Mononuclear cell (primary cell): ENCODE measurements at regions not wholly inside any gene's neighbourhood (a gene's known extent, or its start where the extent isn't known, plus 50 kb on each side); places are given as distances from the start of the nearest gene placed in this dataset.

ENCODE experiments used
- H3K27me3 ChIP-seq: 2 replicates; pipeline ENCODE4 v1.6.0; 2011; ENCODE audit warnings: low read length, control low read depth; ENCODE audit not compliant: insufficient read depth
- H3K4me1 ChIP-seq: 2 replicates; pipeline ENCODE4 v1.5.1; 2011; ENCODE audit warnings: mild to moderate bottlenecking, low read length, control low read depth; ENCODE audit not compliant: insufficient read depth
- H3K4me3 ChIP-seq: 2 replicates; pipeline ENCODE4 v1.5.1; 2011; ENCODE audit warnings: mild to moderate bottlenecking, low read length, moderate library complexity
- H3K9me3 ChIP-seq: 2 replicates; pipeline ENCODE4 v1.5.1; 2011; ENCODE audit warnings: low read depth, mild to moderate bottlenecking, control low read depth, low read length

DNA sequence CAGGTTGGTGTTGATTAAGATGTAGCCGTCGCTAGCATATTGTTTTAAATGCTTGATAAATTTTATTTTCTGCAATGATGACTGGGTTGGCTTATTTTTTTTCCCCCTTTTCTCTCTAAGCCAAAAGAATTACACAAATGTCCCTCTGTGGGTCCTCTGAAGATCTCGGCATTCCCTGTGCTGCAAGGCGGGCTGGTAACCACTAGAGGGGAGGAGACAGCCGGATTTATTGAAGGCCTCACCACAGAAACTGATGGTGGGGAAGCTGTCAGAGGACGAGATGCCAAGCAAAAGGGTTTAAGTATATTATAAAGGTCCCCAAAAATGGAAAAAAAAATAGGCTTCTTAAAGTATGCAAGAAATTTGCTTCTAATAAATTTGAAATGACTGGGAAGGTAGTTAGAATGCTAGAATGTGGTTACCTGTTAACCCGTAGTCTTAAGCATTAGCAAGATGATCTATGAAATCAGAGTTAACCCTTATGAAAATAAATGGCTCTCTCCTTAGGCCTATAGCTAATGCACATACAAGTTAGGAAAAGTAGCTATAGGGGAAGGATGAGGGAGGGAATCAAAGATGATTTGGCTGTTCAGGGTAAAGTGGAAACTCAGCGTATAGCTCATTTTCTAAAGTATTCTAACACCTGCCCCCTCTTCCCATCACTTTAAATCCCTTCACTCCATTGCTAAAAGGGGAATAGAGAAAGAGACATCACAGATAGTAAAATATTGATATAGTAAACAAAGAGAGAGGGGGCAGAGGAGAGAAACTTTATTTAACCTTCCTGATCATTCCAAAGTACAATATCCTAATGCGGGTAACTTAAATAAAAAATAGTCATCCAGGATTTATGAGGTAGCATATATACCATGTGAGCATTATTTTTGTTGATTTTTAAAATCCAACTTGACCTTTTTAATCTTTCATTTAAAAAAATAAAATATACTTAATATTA is 894.5 kb upstream of the POU3F3 start:
- Histone ChIP-seq H3K27me3 (no peaks in the 10 kb centered on the region), H3K9me3 (no peaks in the 10 kb centered on the region), H3K4me3 (no peak overlapping the region), H3K4me1 (no peaks in the 10 kb centered on the region)

DNA sequence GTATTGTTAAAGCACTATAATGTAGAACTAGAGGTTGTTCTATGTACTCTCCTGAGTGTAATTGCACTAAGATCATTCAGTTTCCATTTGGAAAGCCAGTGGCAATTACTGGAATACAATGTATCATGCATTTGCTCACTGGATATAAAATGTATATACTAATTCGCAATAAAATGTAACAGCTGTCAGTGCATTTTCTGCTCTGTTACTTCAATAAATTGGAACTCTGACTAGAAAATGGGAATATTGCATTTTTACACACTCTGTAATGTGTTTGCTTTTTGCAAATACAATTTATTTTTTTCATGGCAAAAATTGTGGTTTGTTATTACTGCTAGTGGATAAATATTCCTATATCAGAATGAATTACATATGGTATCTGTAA is 893.8 kb upstream of the POU3F3 start:
- H3K9me3 ChIP-seq = no peaks in the 10 kb centered on the region
- H3K4me1 ChIP-seq = no peaks in the 10 kb centered on the region
- H3K4me3 ChIP-seq = no peak overlapping the region
- H3K27me3 ChIP-seq = no peaks in the 10 kb centered on the region

DNA sequence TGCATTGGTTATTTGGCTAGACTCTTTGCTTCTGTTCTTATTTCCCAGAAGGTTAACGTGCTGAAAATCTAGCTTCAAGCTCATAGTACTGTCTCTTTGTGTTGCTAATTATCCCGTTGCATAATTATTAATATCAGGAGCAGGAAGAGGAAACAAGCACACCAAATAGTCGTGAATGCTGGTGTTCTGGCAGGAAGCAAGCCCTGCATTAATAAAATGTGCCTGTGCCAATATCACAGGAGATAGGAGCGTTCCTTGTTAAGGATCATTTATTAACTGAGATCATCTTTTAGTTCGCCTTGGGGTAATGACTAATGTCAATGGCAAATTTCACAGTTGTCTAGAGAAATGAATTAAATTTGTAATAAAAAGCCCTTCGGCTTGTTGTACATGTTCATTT is 893.0 kb upstream of the POU3F3 start:
- Histone ChIP-seq H3K4me1 (no peaks in the 10 kb centered on the region), H3K9me3 (no peaks in the 10 kb centered on the region), H3K4me3 (no peak overlapping the region), H3K27me3 (no peaks in the 10 kb centered on the region)

DNA sequence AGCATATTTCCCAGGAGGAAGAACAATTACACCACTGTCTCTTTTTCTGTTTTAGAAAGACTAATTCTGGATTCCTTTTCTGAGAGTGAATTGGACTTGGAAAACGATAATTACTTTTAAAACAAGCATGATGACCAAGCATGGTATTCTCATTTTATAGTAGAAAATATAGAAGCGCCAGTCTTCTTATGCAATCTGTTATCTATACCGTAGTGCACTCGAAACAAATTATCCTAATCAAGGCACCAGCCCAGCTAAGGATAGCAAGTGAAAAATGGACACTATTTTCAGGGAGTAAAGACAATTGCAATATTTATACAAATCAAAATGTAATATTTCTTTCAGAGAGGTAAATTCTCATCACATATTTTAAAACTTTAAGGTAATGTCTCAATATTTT is 892.1 kb upstream of the POU3F3 start:
- no peaks in the 10 kb centered on the region for H3K4me1 ChIP-seq
- H3K27me3 ChIP-seq = no peaks in the 10 kb centered on the region
- no peak overlapping the region for H3K4me3 ChIP-seq
- H3K9me3 ChIP-seq = no peaks in the 10 kb centered on the region

DNA sequence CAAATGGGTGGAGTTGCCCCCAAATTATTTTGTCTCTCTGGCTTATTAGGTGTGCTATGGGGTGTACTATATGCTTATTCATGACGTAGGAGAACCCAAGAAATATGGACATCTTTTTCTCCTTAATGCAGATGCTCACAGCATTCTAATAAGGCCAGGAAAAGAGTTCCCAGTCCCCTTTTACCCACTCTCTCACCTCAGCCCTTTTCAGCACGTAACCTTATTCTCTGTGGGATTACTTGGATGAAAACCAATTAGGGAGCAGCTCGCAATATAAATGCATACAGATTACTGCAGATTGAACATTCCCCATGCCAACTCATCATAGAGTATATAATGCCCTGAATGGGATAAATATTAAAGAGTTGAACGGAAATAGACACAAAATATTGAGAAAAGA is 891.2 kb upstream of the POU3F3 start:
- Histone ChIP-seq H3K4me1 (no peaks in the 10 kb centered on the region), H3K27me3 (no peaks in the 10 kb centered on the region), H3K9me3 (no peaks in the 10 kb centered on the region), H3K4me3 (no peak overlapping the region)

DNA sequence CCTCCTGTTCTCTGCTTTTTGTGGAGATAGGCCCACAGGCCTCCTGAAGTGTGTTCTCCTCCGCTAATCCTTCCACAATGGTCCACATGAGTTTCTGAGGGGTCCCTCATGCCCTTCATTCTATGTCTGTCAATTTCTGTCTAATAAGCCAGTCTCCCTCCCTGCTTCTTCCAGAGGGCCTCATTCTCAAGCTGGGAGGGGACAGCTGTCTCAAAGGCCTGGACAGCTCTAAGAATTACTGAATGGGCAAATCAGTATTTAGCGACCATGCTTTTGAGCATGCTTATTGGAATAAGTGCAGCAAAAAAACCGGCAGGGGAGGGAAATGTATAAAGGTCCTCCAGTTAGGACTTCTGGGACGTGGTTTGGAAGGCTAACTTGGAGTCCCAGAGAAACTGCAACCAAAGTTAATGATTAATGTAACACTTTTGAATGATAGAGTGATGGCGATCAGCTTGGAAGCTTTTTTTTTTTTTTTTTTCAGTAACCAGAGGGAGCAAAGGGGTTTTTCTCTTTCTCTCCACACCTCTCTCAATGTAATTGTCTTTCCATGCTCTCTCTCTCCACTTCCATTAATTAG is 890.7 kb upstream of the POU3F3 start:
- no peaks in the 10 kb centered on the region for H3K4me1 ChIP-seq
- no peaks in the 10 kb centered on the region for H3K9me3 ChIP-seq
- H3K4me3 ChIP-seq = no peak overlapping the region
- H3K27me3 ChIP-seq = no peaks in the 10 kb centered on the region

DNA sequence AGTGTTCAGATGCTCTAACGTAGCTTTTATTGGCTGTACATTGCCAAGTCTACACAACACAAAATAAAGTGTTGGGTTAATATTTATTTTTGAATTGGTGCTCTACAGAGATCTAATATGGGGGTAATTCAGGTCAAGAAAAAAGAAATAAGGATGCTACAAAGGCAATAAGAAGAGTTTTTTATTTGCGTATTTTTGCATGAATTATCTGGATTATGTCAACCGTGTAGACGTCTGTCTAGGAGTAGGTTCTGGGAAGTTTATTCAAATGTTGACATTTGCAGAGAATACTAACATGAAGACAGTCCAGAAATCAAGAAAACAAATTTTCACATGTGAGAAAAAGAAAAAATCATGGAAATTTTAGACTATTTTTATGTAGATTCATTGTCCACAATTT is 876.7 kb upstream of the POU3F3 start:
- Histone ChIP-seq H3K9me3 (no peaks in the 10 kb centered on the region), H3K4me3 (no peak overlapping the region), H3K4me1 (no peaks in the 10 kb centered on the region), H3K27me3 (no peaks in the 10 kb centered on the region)

DNA sequence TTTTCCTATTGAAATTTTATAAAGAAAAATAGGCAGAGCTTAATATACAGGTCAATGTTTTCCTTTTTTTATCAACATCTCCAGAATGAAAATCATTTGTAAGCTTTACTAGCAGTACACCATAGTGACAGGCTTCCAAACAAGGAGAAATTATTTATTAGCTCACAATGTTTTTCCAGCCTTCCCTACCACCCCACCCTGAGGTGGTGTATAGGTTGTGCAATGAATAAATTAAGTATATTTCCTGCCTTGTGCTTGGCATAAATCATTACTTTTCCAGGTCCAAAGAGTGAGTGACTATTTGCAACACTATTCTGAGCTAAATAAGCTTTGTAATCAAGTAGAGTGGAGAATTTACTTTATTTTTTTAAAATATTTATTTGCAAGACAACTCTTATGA is 876.2 kb upstream of the POU3F3 start:
- no peaks in the 10 kb centered on the region for H3K9me3 ChIP-seq
- no peak overlapping the region for H3K4me3 ChIP-seq
- H3K4me1 ChIP-seq = no peaks in the 10 kb centered on the region
- H3K27me3 ChIP-seq = no peaks in the 10 kb centered on the region

DNA sequence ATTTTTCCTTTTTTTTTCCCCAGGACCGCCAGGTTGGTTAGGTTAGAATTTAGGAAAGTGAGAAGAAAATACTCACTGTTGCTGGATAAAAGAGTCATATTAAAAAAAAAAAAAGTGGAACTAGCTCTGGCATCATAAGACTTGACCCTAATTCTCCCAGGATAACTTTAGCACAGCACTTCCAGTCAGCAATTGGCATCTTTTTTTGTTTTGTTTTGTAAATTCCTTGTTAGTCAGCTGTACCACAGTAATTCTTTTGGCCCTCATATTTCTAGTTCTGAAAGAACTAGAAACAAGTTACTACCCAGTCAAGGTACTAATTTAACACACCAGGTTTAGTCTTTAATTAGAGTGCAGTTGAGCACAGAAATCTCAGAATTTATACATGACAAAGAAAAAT is 873.5 kb upstream of the POU3F3 start:
- no peaks in the 10 kb centered on the region for H3K27me3 ChIP-seq
- no peak overlapping the region for H3K4me3 ChIP-seq
- no peaks in the 10 kb centered on the region for H3K4me1 ChIP-seq
- no peaks in the 10 kb centered on the region for H3K9me3 ChIP-seq

DNA sequence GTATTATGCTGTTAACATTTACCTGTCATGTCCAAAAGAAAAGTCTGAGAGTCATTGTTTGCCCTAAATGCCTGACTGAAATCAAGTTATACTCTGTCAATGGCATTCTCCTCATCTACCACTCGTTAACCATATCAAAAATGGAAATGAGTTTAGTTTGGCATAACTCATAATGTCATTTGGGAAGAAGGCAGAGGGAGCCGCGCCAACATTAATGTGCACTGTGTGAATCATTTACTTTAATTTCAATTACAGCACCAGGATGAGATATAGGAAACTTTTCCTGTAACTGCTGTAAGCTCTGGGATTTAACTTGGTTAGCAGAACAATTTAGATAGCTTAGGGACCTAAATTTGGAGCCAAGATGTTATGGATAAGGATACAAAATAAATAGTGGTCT is 871.2 kb upstream of the POU3F3 start:
- Histone ChIP-seq H3K27me3 (no peaks in the 10 kb centered on the region), H3K4me1 (no peaks in the 10 kb centered on the region), H3K4me3 (no peak overlapping the region), H3K9me3 (no peaks in the 10 kb centered on the region)

DNA sequence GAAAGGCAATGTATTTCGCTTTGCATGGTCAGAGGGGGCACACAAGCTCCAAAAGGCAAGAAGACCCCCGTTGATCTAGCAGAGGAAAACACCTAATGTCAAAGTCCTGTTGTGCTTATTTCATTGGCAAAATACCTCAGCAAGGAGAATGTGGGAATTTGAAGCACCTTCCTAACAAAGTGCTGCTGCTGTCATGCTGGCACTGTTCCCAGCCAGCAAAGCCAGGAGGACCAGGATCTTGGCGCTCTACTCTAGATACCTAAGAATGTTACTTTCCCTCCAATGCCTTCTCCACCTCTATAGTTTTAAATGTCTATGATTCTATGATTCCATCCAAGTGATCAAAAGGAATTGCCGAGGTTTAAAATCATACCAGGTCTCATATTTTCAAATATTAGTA is 867.9 kb upstream of the POU3F3 start:
- Histone ChIP-seq H3K9me3 (no peaks in the 10 kb centered on the region), H3K4me1 (no peaks in the 10 kb centered on the region), H3K27me3 (no peaks in the 10 kb centered on the region), H3K4me3 (no peak overlapping the region)

DNA sequence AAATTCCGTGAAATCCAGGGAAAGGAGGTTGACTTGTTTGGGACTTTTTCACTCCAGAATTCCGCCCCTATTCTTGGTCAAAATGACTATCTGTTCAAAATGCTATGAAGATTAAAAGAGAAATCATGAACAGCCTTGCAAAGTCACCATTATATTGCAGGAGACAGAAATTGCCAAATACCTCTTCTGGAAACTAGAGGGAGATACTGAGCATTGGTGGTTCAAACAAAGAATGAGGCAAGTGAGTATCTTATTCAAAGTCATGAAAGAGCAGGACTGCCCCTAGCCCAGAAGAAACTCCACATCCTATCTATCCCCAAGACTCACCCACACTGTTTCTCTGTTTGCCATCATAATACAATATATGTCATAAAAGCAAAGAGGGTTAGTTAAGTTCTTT is 862.3 kb upstream of the POU3F3 start:
- Histone ChIP-seq H3K4me3 (no peak overlapping the region), H3K27me3 (no peaks in the 10 kb centered on the region), H3K9me3 (no peaks in the 10 kb centered on the region), H3K4me1 (no peaks in the 10 kb centered on the region)

DNA sequence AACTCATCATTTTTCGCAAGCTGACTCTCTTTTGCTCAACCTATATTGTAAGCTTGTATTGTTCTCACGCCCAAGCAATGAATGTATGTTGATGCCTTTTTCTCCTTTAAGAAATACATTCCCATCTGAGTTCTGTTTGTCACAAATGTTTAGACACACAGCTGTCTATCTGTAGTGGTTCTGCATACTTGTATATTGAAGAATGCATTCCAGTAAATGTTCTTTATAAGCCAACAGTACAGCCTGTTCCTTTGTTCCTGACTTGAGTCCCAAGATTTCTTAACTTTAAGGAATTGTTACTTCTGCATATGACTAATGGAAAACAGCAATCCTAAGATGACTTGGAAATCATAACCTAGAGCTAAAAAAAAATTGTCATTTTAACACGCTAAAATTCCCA is 849.1 kb upstream of the POU3F3 start:
- H3K9me3 ChIP-seq = no peaks in the 10 kb centered on the region
- H3K27me3 ChIP-seq = no peaks in the 10 kb centered on the region
- no peak overlapping the region for H3K4me3 ChIP-seq
- H3K4me1 ChIP-seq = no peaks in the 10 kb centered on the region

DNA sequence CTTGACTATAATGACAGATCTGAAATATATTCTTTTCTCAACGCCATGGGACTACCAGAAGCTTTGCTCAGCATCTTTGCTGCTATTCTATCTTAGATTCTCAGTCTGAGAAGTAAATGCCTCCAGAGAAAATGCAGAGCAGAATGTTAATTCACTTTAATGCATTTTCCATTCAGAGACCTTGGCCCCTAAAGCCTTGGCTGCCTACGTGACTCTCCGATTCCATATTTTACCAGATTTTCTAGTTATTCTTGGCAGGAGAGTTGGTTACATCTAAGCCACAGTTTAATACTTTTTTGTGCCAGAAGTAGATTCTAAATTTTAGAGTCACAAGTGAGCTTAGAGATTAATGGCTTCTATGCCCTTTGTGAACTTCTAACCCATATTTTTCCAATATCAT is 837.1 kb upstream of the POU3F3 start:
- no peaks in the 10 kb centered on the region for H3K27me3 ChIP-seq
- no peak overlapping the region for H3K4me3 ChIP-seq
- H3K4me1 ChIP-seq = no peaks in the 10 kb centered on the region
- H3K9me3 ChIP-seq = no peaks in the 10 kb centered on the region

DNA sequence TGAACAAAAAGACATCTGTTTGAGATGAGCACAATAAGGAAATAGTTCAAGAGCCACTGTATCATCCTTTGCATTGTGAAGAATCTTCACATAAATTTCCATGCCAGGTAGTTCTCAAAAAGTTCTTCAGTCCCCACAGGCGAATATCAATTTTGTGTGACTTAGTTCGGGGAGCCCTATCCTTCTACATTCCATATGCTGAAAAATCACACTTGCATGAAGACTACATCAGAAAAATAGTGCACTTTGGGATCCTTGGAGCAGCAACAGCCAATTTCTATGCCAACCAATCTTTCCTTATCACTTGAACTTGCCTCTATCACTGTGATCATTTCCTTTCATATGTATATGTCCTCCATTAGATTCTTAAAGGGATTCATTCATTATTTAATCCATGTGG is 830.6 kb upstream of the POU3F3 start:
- Histone ChIP-seq H3K9me3 (peaks cover 4% of the 10 kb centered on the region), H3K4me1 (no peaks in the 10 kb centered on the region), H3K4me3 (no peak overlapping the region), H3K27me3 (no peaks in the 10 kb centered on the region)

DNA sequence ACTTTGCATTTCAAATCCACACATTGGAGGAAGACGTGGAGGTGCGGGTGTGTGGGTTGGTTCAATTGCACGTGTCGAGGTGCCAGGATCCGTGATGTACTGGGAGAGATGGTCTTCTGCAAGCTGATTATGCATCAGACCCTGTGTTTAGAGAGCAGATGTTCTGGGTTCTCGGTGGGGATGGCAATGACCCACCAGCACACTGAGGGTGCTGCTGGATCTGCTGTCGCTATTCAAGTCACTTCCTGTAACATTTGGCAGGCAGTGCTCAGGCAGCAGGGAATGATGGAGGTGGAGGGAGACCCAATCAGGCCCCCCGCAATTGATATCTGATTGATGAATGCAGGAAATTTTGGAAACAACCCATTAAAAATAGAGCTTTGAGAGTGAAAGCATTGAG is 830.1 kb upstream of the POU3F3 start:
- H3K27me3 ChIP-seq = no peaks in the 10 kb centered on the region
- no peak overlapping the region for H3K4me3 ChIP-seq
- H3K4me1 ChIP-seq = no peaks in the 10 kb centered on the region
- peaks cover 4% of the 10 kb centered on the region for H3K9me3 ChIP-seq
